SK-N-SH (cell line): ENCODE measurements at regions not wholly inside any gene's neighbourhood (a gene's known extent, or its start where the extent isn't known, plus 50 kb on each side); places are given as distances from the start of the nearest gene placed in this dataset.

ENCODE experiments used
- CTCF ChIA-PET: fragments of 300-600, 350-600 bp; formaldehyde crosslinking; extraction: SDS; loops from one replicate; lab custom pipeline; 2021; lab: Yijun Ruan, JAX
- POLR2A ChIA-PET: fragments of 350-600 bp; sonication (Branson Sonifier 250); formaldehyde crosslinking; extraction: SDS; loops from one replicate; lab custom pipeline; 2020; ENCODE audit warnings: antibody characterized with exemption, inconsistent platforms; lab: Yijun Ruan, JAX
- DNase-seq: peaks from one replicate; pipeline ENCODE4 v3.0.0; 2012
- H2AFZ ChIP-seq: fragments of 200-600 bp; sonication (generic); 2 replicates; pipeline ENCODE4 v1.8.1; 2016; ENCODE audit warnings: antibody characterized with exemption, mild to moderate bottlenecking, low read depth
- H3F3A ChIP-seq: fragments of 200-600 bp; sonication (generic); replicated peaks from 2 replicates; pipeline ENCODE3; 2016; ENCODE audit warnings: antibody characterized with exemption, mild to moderate bottlenecking; ENCODE audit not compliant: insufficient read depth
- H3K27ac ChIP-seq, 2 experiments: fragments of 200-500 bp in 1 of 2; fragments of 200-600 bp in 1 of 2; sonication (Bioruptor generic) in 1 of 2; sonication (generic), shearing (Covaris generic) in 1 of 2; 2 replicates each; pipeline versions ENCODE4 v1.5.1 to v1.6.1; 2014 to 2016; ENCODE audit warnings: low read depth in 2 of 2, inconsistent platforms in 1 of 2, low read length in 1 of 2, mild to moderate bottlenecking in 1 of 2, mixed read lengths in 1 of 2
- H3K27me3 ChIP-seq: fragments of 200-600 bp; sonication (generic), shearing (Covaris generic); 2 replicates; pipeline ENCODE4 v1.6.1; 2016; ENCODE audit warnings: mixed run types; ENCODE audit not compliant: insufficient read depth
- H3K36me3 ChIP-seq, 2 experiments: fragments of 200-500 bp in 1 of 2; fragments of 200-600 bp in 1 of 2; sonication (Bioruptor generic) in 1 of 2; sonication (generic) in 1 of 2; replicated peaks in 1 of 2; 2 replicates each; pipeline versions ENCODE3 to v1.5.1; 2014 to 2016; ENCODE audit warnings: low read length in 1 of 2, mild to moderate bottlenecking in 1 of 2; ENCODE audit not compliant: insufficient read depth in 2 of 2, control insufficient read depth in 1 of 2
- H3K4me1 ChIP-seq, 2 experiments: fragments of 200-500 bp in 1 of 2; fragments of 200-600 bp in 1 of 2; sonication (Bioruptor generic) in 1 of 2; sonication (generic), shearing (Covaris generic) in 1 of 2; 2 replicates each; pipeline versions ENCODE4 v1.5.1 to v1.6.1; 2014 to 2016; ENCODE audit warnings: low read depth in 1 of 2, low read length in 1 of 2, mixed run types in 1 of 2; ENCODE audit not compliant: insufficient read depth in 2 of 2, control insufficient read depth in 1 of 2
- H3K4me2 ChIP-seq: fragments of 200-600 bp; sonication (generic), shearing (Covaris generic); 2 replicates; pipeline ENCODE4 v1.6.1; 2017; ENCODE audit warnings: mixed run types
- H3K4me3 ChIP-seq, 2 experiments: fragments of 200-500 bp in 1 of 2; fragments of 200-600 bp in 1 of 2; sonication (Bioruptor generic) in 1 of 2; sonication (generic), shearing (Covaris generic) in 1 of 2; 2 replicates each; pipeline versions ENCODE4 v1.5.1 to v1.8.1; 2014 to 2016; ENCODE audit warnings: low read depth in 2 of 2, inconsistent platforms in 1 of 2, low read length in 1 of 2, mild to moderate bottlenecking in 1 of 2, mixed read lengths in 1 of 2, moderate library complexity in 1 of 2
- H3K79me2 ChIP-seq: fragments of 200-600 bp; sonication (generic); 2 replicates; pipeline ENCODE4 v1.8.1; 2017; ENCODE audit warnings: mild to moderate bottlenecking; ENCODE audit not compliant: insufficient read depth
- H3K9ac ChIP-seq: fragments of 200-600 bp; sonication (generic); 2 replicates; pipeline ENCODE4 v1.6.1; 2017; ENCODE audit warnings: mixed run types
- H3K9me2 ChIP-seq: fragments of 200-600 bp; sonication (generic); 2 replicates; pipeline ENCODE4 v1.6.1; 2017; ENCODE audit warnings: mixed run types
- H3K9me3 ChIP-seq: fragments of 200-600 bp; sonication (generic); 2 replicates; pipeline ENCODE4 v1.6.1; 2017; ENCODE audit warnings: mixed run types, mild to moderate bottlenecking, moderate library complexity
- H4K20me1 ChIP-seq: fragments of 200-600 bp; sonication (generic); 2 replicates; pipeline ENCODE4 v1.6.1; 2017; ENCODE audit warnings: mild to moderate bottlenecking, mixed run types; ENCODE audit not compliant: insufficient read depth
- CTCF ChIP-seq: fragments of 200-600 bp; sonication (generic); IDR thresholded peaks from 2 replicates; pipeline ENCODE4 v1.6.1; 2017; ENCODE audit warnings: antibody characterized with exemption, mild to moderate bottlenecking, moderate library complexity
- ELF1 ChIP-seq: IDR thresholded peaks from 2 replicates; pipeline ENCODE4 v1.4.0; 2012
- FOSL2 ChIP-seq: IDR thresholded peaks from 2 replicates; pipeline ENCODE4 v1.4.0; 2012; ENCODE audit warnings: low read depth, mild to moderate bottlenecking, moderate library complexity, borderline replicate concordance
- FOXJ3 ChIP-seq: sonication (generic); formaldehyde crosslinking; IDR thresholded peaks from 2 replicates; pipeline ENCODE4 v1.5.1; 2020; ENCODE audit warnings: mild to moderate bottlenecking, missing genetic modification reagents
- FOXM1 ChIP-seq: IDR thresholded peaks from 2 replicates; pipeline ENCODE4 v1.4.0; 2012; ENCODE audit warnings: low read depth, mild to moderate bottlenecking
- GABPA ChIP-seq: IDR thresholded peaks from 2 replicates; pipeline ENCODE4 v1.4.0; 2012; ENCODE audit warnings: low read depth, mild to moderate bottlenecking
- IRF3 ChIP-seq: fragments of 150-350 bp; IDR thresholded peaks from 2 replicates; pipeline ENCODE4 v1.6.1; 2016; ENCODE audit warnings: mild to moderate bottlenecking, low read depth, low read length
- JUND ChIP-seq: IDR thresholded peaks from 2 replicates; pipeline ENCODE4 v1.4.0; 2012
- MAX ChIP-seq: IDR thresholded peaks from 2 replicates; pipeline ENCODE4 v1.4.0; 2012; ENCODE audit warnings: low read depth
- MEF2A ChIP-seq: IDR thresholded peaks from 2 replicates; pipeline ENCODE4 v1.4.0; 2012; ENCODE audit warnings: low read depth, borderline replicate concordance
- MXI1 ChIP-seq: IDR thresholded peaks from 2 replicates; pipeline ENCODE4 v1.6.1; 2012; ENCODE audit warnings: mild to moderate bottlenecking, low read depth, low read length, improper control_type of control experiment
- PBX3 ChIP-seq: IDR thresholded peaks from 2 replicates; pipeline ENCODE4; 2012
- POLR2AphosphoS5 ChIP-seq: IDR thresholded peaks from 2 replicates; pipeline ENCODE4 v1.6.1; 2012; ENCODE audit warnings: low read depth, low read length
- REST ChIP-seq: IDR thresholded peaks from 2 replicates; pipeline ENCODE4 v1.6.1; 2012; ENCODE audit warnings: mild to moderate bottlenecking, low read depth, low read length, moderate library complexity
- RFX5 ChIP-seq: IDR thresholded peaks from 2 replicates; pipeline ENCODE4 v1.6.1; 2012; ENCODE audit warnings: mild to moderate bottlenecking, improper control_type of control experiment, low read length
- RXRA ChIP-seq: IDR thresholded peaks from 2 replicates; pipeline ENCODE4 v1.4.0; 2012; ENCODE audit warnings: low read depth, mild to moderate bottlenecking, borderline replicate concordance
- SIN3A ChIP-seq: IDR thresholded peaks from 2 replicates; pipeline ENCODE4 v1.6.1; 2012; ENCODE audit warnings: low read depth, mild to moderate bottlenecking, low read length, moderate library complexity, borderline replicate concordance
- SMC3 ChIP-seq: IDR thresholded peaks from 2 replicates; pipeline ENCODE4 v1.6.1; 2012; ENCODE audit warnings: low read depth, low read length, improper control_type of control experiment
- TAF1 ChIP-seq: IDR thresholded peaks from 2 replicates; pipeline ENCODE4 v1.6.1; 2012; ENCODE audit warnings: low read depth, mild to moderate bottlenecking, low read length, moderate library complexity, borderline replicate concordance
- TCF12 ChIP-seq: IDR thresholded peaks from 2 replicates; pipeline ENCODE4 v1.4.0; 2012
- TEAD4 ChIP-seq: IDR thresholded peaks from 2 replicates; pipeline ENCODE4 v1.4.0; 2012; ENCODE audit warnings: mild to moderate bottlenecking, borderline replicate concordance; ENCODE audit not compliant: insufficient read depth
- USF2 ChIP-seq: fragments of 150-350 bp; IDR thresholded peaks from 2 replicates; pipeline ENCODE4 v1.6.1; 2017; ENCODE audit warnings: antibody characterized with exemption, low read length, low read depth, borderline replicate concordance
- YY1 ChIP-seq: IDR thresholded peaks from 2 replicates; pipeline ENCODE4 v1.4.0; 2012; ENCODE audit warnings: low read depth, mild to moderate bottlenecking
- ZBTB33 ChIP-seq: IDR thresholded peaks from 2 replicates; pipeline ENCODE4 v1.4.0; 2012; ENCODE audit warnings: low read depth, borderline replicate concordance
- WGBS: methylation state at CpG from one replicate; pipeline ENCODE4 v1.1.6; 2017; ENCODE audit warnings: low lambda C conversion rate; 5-methylcytosine and 5-hydroxymethylcytosine counted together

- POLR2A ChIA-PET: no interaction called here
- Histone ChIP-seq H3K4me1 (no peaks in the 10 kb centered on the region), H3K4me2 (no peak overlapping the region), H3K9ac (no peak overlapping the region), H4K20me1 (no peaks in the 10 kb centered on the region), H3K27ac (peak overlapping the region in 1 of 2 experiments; percentile 28; a peak in 1 of 4 replicates), H3F3A (no peaks in the 10 kb centered on the region), H3K36me3 (no peaks in the 10 kb centered on the region), H3K79me2 (no peaks in the 10 kb centered on the region; the same call in 1 of the 2 replicates), H3K4me3 (no peak overlapping the region), H3K9me2 (no peaks in the 10 kb centered on the region), H3K27me3 (no peaks in the 10 kb centered on the region), H2AFZ (no peak overlapping the region), H3K9me3 (no peaks in the 10 kb centered on the region)
- 0% methylated on average over 2 of the region's 2 CpGs for WGBS
- CTCF ChIA-PET: no interaction called here
- no peak for DNase-seq
- TF ChIP-seq IRF3 (no peak), FOSL2 (peak; percentile 71; the same call in 1 of the 2 replicates), ZBTB33 (no peak), ELF1 (no peak), POLR2AphosphoS5 (no peak), TCF12 (peak; percentile 76), MAX (no peak), PBX3 (peak; percentile 68), SIN3A (no peak), FOXJ3 (no peak), FOXM1 (0 out of 2 replicates have a peak, but pooled peaks have one; percentile 20), YY1 (no peak), USF2 (no peak), RXRA (no peak), JUND (peak; percentile 76), TEAD4 (no peak), SMC3 (no peak), MXI1 (no peak), TAF1 (no peak), CTCF (no peak), GABPA (no peak), REST (no peak), RFX5 (no peak), MEF2A (peak; percentile 55; the same call in 1 of the 2 replicates)
These were observed 132.0 kb downstream of the IZUMO3 start for GRCh38 chr9:24413651-24414050.
